HT-29 (cell line): ENCODE measurements at regions not wholly inside any gene's neighbourhood (a gene's known extent, or its start where the extent isn't known, plus 50 kb on each side); places are given as distances from the start of the nearest gene placed in this dataset. TPM values are rescaled to one million over a fixed set of nuclear protein-coding genes. Genes with fewer than 3 reads are reported as not detected.

Experiments
- DNase-seq: peaks from one replicate; pipeline ENCODE4 v3.0.0-alpha.2; 2015; ENCODE audit warnings: low spot score
- small RNA-seq: library from RNA; depleted of rRNA; stranded (forward); fragments of <200 nt; gene quantifications from one replicate; pipeline ENCODE3, GENCODE V24; 2014

- peak; percentile 7 for DNase-seq
Observed at GRCh38 chrX:133159205-133159604, 58.9 kb downstream of the TFDP3 start.

- DNase-seq = peak; percentile 42
Observed at GRCh38 chrX:133151336-133151735, 54.4 kb upstream of the USP26 start.

DNA sequence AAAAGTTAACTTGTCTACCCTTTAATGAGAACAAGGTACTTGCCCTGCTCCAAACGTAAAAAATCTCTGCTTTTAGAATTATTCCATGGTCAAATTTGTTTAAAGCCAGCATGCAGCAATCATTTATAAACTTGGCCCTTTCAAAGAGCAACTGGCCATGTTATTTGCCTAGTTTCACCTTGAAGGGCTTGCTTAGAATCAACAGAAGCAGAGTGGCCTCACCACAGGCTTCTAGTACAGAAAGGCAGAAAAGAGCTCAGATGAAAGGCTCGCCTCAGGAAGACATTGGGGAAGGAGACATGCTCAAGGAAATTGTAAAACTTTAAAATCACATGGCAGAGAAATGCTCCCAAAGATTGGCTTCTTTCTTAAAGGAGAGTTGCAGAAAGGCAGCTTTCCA, 53.8 kb upstream of the USP26 start:
- DNase-seq = no peak

Small RNA genes lying in the stretch of these regions (small RNA-seq; reads per million reads assigned to genes)
- not detected for gene RF00393
